ENCODE measurements at regions not wholly inside any gene's neighbourhood (a gene's known extent, or its start where the extent isn't known, plus 50 kb on each side); places are given as distances from the start of the nearest gene placed in this dataset.

GRCh38 chr10:1847361-1847760, 110.0 kb upstream of the ADARB2 start:
- no peak for DNase-seq

- DNase-seq: no peak
Measured at GRCh38 chr10:1846032-1846431, 108.7 kb upstream of the ADARB2 start.

- DNase-seq: no peak
Measured at GRCh38 chr10:1841759-1842158, 104.4 kb upstream of the ADARB2 start.

DNA sequence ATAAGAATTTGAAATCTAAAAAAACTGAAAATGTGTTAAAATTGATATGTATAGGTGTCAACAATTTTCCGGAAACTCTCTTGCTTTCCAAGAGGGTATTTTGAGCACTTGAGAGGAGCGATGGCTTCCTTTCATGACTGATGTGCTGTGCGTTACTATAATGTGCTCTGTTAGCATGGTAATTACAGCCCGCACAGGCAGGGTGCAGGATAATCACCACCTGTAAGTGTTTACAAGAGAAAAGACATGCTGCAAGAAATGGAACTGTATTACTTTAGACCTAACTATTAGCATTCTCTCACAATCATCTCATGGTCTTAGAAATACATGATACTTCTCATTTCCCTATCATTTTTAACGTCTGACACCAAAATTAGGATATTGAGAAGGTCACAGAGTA, 92.4 kb upstream of the ADARB2 start:
- no peak for DNase-seq

GRCh38 chr10:1824928-1825327, 87.6 kb upstream of the ADARB2 start:
- no peak for DNase-seq

DNA sequence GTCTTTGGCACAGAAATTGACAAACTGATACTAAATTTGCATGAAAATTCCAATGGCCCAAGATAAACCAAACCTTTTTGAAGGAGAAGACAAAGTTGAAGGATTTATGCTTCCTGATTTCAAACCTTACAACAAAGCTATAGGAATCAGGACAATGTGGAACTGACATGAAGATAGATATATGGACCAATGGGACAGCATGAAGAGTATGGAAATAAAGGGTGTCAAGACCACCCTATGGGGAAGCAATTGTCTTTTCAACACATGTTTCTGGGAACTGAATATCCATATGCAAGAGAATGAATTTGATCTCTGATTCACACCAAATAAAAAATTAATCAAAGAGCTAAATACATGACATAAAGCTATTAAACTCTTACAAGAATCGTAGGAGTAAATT, 77.2 kb upstream of the ADARB2 start:
- DNase-seq: no peak

DNA sequence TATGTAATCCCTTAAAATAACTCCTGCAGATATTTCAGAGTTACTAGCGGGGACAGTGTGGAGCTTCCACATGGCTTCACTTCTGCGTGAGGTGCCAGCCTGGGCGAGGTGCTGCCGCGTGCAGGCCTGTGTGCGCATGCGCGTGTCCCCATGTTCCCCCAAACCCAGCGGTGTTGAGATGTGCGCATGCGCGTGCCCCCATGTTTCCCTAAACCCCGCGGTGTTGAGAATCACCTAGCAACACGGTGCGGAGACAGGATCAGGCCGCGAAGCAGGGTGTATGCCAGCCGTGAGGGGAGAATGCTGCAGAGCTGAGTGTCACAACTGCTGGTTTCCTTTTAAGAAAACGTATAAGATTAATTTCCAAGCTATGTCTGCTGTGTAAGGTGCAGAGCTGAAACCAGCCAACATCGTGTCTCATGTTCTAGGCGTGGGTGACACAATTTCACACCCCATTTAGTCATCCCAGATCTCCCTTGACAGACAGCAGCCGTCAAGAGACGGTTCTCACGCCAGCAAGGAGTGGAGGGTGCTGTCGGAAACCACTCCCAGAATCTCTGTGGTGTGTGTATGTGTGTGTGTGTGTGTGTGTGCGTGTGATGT, 71.9 kb upstream of the ADARB2 start:
- DNase-seq: no peak

- no peak for DNase-seq
Measured at GRCh38 chr10:1807924-1808323, 70.6 kb upstream of the ADARB2 start.

DNA sequence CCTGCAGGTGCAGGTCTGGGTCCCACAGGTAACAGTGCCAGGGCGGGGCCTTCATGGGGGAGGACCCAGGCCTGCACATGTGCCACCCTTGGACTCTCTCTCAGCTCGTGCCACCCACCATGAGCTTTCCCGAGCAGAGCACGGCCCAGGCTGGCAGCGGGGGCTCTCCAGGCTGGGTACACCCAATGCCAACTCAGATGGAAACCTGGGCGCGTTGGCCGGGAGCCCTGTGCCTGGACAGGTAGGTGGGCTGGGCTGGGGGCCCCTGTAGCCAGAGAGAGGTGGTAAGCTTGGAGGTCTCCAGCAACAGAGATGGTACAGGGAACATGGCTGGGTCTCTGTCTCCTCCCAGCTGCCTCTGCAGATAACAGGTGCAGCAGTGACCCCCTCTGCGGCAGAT, 69.9 kb upstream of the ADARB2 start:
- DNase-seq: no peak

DNA sequence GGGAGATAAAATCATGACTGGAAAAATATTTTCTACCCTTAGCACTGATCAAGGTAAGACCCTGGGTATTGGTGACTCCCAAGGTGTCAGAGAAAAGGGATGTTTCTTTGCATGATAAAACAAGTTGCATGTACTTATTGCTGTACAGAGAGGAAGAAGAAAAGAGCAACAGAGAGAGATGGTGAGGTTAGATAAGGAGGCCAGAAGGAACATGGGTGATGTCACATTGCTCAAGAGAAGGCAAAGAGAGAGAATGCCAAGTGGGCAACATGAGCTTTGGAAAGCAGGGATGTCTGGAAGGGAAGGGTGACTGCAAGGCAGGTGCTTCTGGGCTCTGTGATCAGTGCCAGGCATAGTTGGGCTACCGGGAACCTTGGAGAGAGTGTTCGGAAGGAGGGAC, 65.1 kb upstream of the ADARB2 start:
- no peak for DNase-seq

- DNase-seq: no peak
Measured at GRCh38 chr10:1788401-1788800, 51.1 kb upstream of the ADARB2 start.
